Colon (tissue), 2 donors: ENCODE measurements at regions not wholly inside any gene's neighbourhood (a gene's known extent, or its start where the extent isn't known, plus 50 kb on each side); places are given as distances from the start of the nearest gene placed in this dataset.
"Not testable (repeated sequence)": the region's sequence is repeated elsewhere in the genome, so short reads cannot be mapped to it uniquely, and the experiment has no call there.

Experiments used
- FAIRE-seq: peaks from 2 replicates; lab custom pipeline; 2012; peaks lifted over from hg19 to GRCh38; lab: Jason Lieb, UNC
- donor health status: control.
- donor health status: control.

DNA sequence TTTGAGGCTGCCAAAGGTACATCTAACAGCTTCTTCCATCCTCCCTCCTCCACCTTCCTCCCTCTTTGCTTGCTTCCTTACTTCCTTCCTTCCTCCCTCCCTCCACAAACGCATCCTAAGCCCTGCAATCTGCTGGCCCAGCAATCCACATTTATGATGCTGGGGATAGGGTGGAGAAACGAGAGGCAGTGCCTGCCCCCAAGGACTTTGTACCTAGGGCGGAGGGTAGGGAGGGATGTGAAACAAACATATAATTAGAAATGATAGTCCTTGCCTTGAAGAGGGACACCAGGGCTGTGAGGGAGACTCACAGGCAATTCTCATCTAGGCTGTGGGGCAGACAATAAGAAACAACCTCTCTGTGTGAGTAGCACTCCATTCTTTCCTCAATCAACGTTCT is 188.3 kb downstream of the ANKRD30B start:
- FAIRE-seq, result peak; percentile 65

DNA sequence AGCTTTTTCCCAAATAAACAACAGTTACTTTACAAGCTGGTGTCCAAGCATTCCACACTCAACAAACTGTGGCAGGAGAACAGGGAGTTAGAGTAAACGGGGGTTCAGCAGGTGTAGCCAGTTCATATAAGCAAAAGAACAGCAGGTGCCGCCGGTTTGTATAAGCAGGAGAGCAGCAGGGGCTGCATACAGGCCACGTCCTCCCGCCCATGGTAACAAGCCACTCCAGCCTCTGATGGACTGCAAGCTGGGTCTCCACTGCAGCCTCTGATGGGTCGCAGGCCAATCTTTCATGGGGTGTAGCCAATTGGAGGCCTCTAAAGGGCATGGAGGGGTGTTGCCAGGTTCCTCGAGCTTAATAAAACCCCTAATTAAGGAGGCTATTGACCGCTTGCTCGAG is 189.3 kb downstream of the ANKRD30B start:
- no peak for FAIRE-seq

- FAIRE-seq, result no peak
These were observed 191.2 kb downstream of the ANKRD30B start for GRCh38 chr18:14939141-14939540.

DNA sequence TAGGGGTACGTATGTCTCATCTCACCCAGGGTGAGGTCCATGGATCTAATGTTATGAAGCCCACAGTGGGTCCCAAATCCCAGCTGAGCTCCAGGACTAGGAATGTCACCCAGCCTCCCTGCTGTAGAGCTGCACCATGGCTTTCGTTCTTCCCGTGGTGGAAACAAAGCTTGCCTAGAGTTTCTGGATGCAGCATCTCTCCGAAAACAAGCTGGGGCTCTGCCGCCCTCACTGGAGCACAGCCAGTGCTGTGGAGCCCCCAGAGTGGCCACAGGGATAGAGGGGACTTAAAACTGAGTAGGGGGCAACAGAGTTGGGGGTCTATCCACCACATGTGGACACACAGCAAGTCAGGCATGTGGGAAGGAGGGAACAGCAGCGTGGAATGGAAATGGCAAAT is 192.1 kb downstream of the ANKRD30B start:
- FAIRE-seq, result not testable (repeated sequence)

DNA sequence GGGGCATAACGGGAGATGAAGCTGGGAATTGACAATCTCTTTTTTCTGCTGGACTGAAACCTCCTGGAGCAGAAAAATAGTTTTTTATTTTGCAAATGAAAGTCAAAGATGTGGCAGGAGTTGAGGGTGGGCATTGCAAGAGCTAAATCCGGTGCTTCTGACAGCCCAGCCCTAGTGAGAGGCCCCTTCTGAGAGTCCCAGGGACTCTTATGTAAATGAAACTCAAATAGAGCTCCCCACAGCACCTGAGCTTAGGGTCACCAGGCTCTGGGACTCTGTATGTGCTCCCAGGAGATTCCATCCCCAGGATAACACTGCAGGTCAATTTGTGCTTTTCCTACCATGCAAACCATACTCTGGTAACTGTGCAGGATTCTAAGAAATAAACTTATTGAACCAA is 192.8 kb downstream of the ANKRD30B start:
- FAIRE-seq, result no peak

DNA sequence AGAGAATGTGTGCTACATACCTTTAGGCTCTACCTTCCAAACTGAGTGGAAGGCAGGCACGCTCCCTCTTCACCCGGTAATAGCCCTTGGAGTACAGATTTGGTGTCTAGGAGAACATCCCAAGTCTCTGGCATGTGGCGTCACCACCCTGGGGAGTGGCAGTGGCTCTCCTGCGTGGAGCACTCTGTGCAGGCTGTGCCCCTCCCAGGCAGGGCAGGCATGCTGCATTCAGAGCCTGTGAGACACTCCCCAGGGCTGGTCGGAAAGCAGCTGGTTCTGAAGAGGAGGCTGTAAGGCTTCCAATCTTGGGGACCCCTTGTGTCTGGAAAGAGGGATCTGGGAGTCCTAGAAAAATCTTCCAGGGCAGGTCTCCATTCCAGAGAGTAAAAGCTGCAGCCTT is 193.3 kb downstream of the ANKRD30B start:
- FAIRE-seq, result no peak

- no peak for FAIRE-seq
These were observed 193.8 kb downstream of the ANKRD30B start for GRCh38 chr18:14941792-14942191.

GRCh38 chr18:14942275-14942674 is 194.3 kb downstream of the ANKRD30B start:
- no peak for FAIRE-seq

GRCh38 chr18:14943486-14943885 is 195.5 kb downstream of the ANKRD30B start:
- no peak for FAIRE-seq

- no peak for FAIRE-seq
These were observed 196.1 kb downstream of the ANKRD30B start for GRCh38 chr18:14943967-14944636.

- FAIRE-seq, result no peak
These were observed 196.9 kb downstream of the ANKRD30B start for GRCh38 chr18:14944838-14945237.

GRCh38 chr18:14945286-14945685 is 197.3 kb downstream of the ANKRD30B start:
- FAIRE-seq, result no peak

- FAIRE-seq, result no peak
These were observed 198.0 kb downstream of the ANKRD30B start for GRCh38 chr18:14945984-14946383.

GRCh38 chr18:14946741-14947470 is 198.9 kb downstream of the ANKRD30B start:
- not testable (repeated sequence) for FAIRE-seq

GRCh38 chr18:14947482-14948162 is 199.7 kb downstream of the ANKRD30B start:
- no peak for FAIRE-seq

DNA sequence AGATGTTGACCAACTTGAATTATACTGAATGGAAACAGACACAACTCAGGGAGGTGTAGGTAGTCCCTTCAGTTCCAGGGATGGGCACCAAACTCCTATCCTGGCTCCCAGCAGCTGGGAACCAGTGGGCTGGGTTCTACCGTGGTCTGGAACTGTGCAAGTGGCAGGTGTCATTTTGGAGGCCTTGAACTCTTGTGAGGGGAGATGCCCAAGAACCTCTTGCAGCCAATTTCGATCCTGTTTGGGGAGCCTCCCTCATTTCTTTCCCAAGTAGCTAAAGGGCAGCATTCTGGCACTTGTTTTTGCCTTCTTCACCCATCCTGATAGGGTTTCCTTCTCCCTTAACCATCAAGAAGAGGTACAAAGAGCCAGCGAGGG is 200.2 kb downstream of the ANKRD30B start:
- no peak for FAIRE-seq

- FAIRE-seq, result no peak
These were observed 202.1 kb downstream of the ANKRD30B start for GRCh38 chr18:14949800-14950664.

- FAIRE-seq, result not testable (repeated sequence)
These were observed 204.6 kb downstream of the ANKRD30B start for GRCh38 chr18:14952444-14953077.

DNA sequence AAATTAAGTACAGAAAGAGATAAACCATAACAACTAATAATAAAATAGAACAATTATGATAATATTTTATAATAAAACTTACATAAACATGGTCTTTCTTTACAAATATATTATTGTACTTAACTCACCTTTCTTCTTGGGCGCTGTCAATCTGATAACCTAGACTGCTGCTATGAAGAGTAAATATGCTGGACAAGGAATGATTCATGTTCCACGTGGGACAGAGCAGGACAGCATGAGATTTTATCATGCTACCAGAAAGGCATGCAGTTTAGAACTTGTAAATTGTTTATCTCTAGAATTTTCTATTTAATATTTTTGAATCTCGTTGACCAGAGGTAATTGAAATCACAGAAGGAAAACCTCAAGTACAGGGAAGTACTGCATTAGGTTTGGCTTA is 210.7 kb downstream of the ANKRD30B start:
- no peak for FAIRE-seq

DNA sequence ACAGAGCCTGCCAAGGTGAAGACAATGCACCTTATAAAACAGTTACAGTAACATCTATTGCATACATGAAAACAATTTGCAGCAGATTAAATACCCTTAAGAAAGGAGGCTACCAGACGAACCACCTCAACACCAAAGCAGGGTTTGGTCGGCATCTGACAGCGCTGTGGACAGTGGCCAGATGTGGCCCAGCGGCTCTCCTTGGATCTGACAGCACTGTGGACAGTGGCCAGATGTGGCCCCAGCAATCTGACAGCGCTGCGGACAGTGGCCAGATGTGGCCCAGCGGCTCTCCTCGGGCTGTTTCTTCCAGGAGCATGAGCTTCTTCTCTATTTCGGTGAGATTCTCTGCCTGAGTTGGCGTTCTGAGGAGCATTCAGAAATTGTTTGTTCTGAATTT is 211.6 kb downstream of the ANKRD30B start:
- FAIRE-seq, result no peak

GRCh38 chr18:14961991-14962390 is 214.0 kb downstream of the ANKRD30B start:
- FAIRE-seq, result no peak

DNA sequence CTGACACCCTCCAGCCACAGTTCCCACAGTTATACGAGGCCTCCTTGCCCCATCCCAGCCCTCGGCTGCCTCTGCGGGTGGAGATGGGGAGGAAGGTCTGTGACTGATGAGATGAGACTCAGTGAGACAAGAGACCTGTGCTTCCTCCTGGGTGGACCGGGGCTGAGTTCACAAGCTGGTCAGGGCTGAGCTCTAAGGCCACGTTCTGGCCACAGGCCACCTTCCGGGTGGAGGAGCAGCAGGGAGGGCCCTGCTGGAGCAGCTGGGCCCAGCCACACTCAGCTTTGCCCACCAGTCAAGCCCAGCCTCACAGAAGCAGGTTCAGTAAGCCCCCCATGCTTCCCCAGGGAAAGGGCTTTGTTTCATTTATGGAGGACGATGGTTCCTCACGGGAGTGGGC is 214.7 kb downstream of the ANKRD30B start:
- FAIRE-seq, result no peak
